MM.1S (cell line): ENCODE measurements at regions not wholly inside any gene's neighbourhood (a gene's known extent, or its start where the extent isn't known, plus 50 kb on each side); places are given as distances from the start of the nearest gene placed in this dataset.

Experiments used
- DNase-seq: peaks from one replicate; pipeline ENCODE4 v3.0.0-alpha.2; 2015
- H2AFZ ChIP-seq: fragments of 300-600 bp; sonication (generic); 2 replicates; pipeline ENCODE4 v1.6.0; 2016; ENCODE audit warnings: antibody characterized with exemption, low read length
- H3F3A ChIP-seq: fragments of 300-600 bp; sonication (generic); 2 replicates; pipeline ENCODE4 v1.6.1; 2016; ENCODE audit warnings: mild to moderate bottlenecking, antibody characterized with exemption, low read length, moderate library complexity, mixed read lengths; ENCODE audit not compliant: insufficient read depth
- H3K27ac ChIP-seq: fragments of 300-600 bp; sonication (generic); 2 replicates; pipeline ENCODE4 v1.5.1; 2016; ENCODE audit warnings: mild to moderate bottlenecking, low read length
- H3K27me3 ChIP-seq: fragments of 300-600 bp; sonication (generic); replicated peaks from 2 replicates; pipeline ENCODE4 v1.6.0; 2016; ENCODE audit warnings: low read length; ENCODE audit not compliant: insufficient read depth
- H3K36me3 ChIP-seq: fragments of 300-600 bp; sonication (generic); replicated peaks from 2 replicates; pipeline ENCODE4 v1.6.1; 2016; ENCODE audit warnings: mild to moderate bottlenecking, low read length, mixed read lengths; ENCODE audit not compliant: insufficient read depth
- H3K4me1 ChIP-seq: fragments of 300-600 bp; sonication (generic); 2 replicates; pipeline ENCODE4 v1.6.1; 2016; ENCODE audit warnings: low read length, mixed read lengths
- H3K4me2 ChIP-seq: fragments of 300-600 bp; sonication (generic); 2 replicates; pipeline ENCODE4 v1.6.0; 2016; ENCODE audit warnings: low read depth, low read length
- H3K4me3 ChIP-seq: fragments of 300-600 bp; sonication (generic); 2 replicates; pipeline ENCODE4 v1.5.1; 2016; ENCODE audit warnings: low read length, mixed read lengths
- H3K79me2 ChIP-seq: fragments of 300-600 bp; sonication (generic); 2 replicates; pipeline ENCODE4 v1.6.1; 2016; ENCODE audit warnings: mixed run types, low read length, mixed read lengths
- H3K9ac ChIP-seq: fragments of 300-600 bp; sonication (generic); 2 replicates; pipeline ENCODE4 v1.6.1; 2016; ENCODE audit warnings: low read length, mixed read lengths
- H3K9me2 ChIP-seq: fragments of 300-600 bp; sonication (generic); replicated peaks from 2 replicates; pipeline ENCODE4 v1.6.1; 2016; ENCODE audit warnings: mild to moderate bottlenecking, low read length, mixed read lengths; ENCODE audit not compliant: insufficient read depth
- H3K9me3 ChIP-seq: fragments of 300-600 bp; sonication (generic); replicated peaks from 2 replicates; pipeline ENCODE4 v1.6.1; 2016; ENCODE audit warnings: mild to moderate bottlenecking, low read length, mixed read lengths; ENCODE audit not compliant: insufficient read depth
- H4K20me1 ChIP-seq: fragments of 300-600 bp; sonication (generic); 2 replicates; pipeline ENCODE4 v1.6.1; 2016; ENCODE audit warnings: mild to moderate bottlenecking, low read length, moderate library complexity, mixed read lengths; ENCODE audit not compliant: insufficient read depth
- CTCF ChIP-seq: fragments of 300-600 bp; sonication (generic); IDR thresholded peaks from 2 replicates; pipeline ENCODE4 v1.5.1; 2016; ENCODE audit warnings: antibody characterized with exemption, low read length, mixed read lengths
- EZH2 ChIP-seq: fragments of 300-600 bp; sonication (generic); optimal IDR thresholded peaks from 2 replicates; pipeline ENCODE3; 2017; ENCODE audit warnings: low read depth, mild to moderate bottlenecking, antibody characterized with exemption, low read length, mixed read lengths
- EZH2phosphoT487 ChIP-seq: fragments of 300-600 bp; sonication (generic); IDR thresholded peaks from 2 replicates; pipeline ENCODE4 v1.6.1; 2018; ENCODE audit warnings: antibody characterized with exemption, low read length

- H2AFZ ChIP-seq = no peak overlapping the region
- no peaks in the 10 kb centered on the region for H3K79me2 ChIP-seq
- no peaks in the 10 kb centered on the region for H3K27me3 ChIP-seq
- no peaks in the 10 kb centered on the region for H3K9me2 ChIP-seq
- H3K27ac ChIP-seq = no peak overlapping the region
- H3K9ac ChIP-seq = no peak overlapping the region
- DNase-seq = peak; percentile 35
- H3K4me1 ChIP-seq = no peaks in the 10 kb centered on the region
- H3K36me3 ChIP-seq = no peaks in the 10 kb centered on the region
- H4K20me1 ChIP-seq = no peaks in the 10 kb centered on the region
- TF ChIP-seq CTCF = peak; percentile 56
- no peak for TF ChIP-seq EZH2phosphoT487
- no peak for TF ChIP-seq EZH2
- no peaks in the 10 kb centered on the region for H3F3A ChIP-seq
- no peak overlapping the region for H3K4me3 ChIP-seq
- no peak overlapping the region for H3K4me2 ChIP-seq
- no peaks in the 10 kb centered on the region for H3K9me3 ChIP-seq
Observed at GRCh38 chr4:31045724-31046318, 325.7 kb downstream of the PCDH7 start.

- no peaks in the 10 kb centered on the region for H3K9me3 ChIP-seq
- no peaks in the 10 kb centered on the region for H3F3A ChIP-seq
- DNase-seq = no peak
- H3K4me3 ChIP-seq = no peak overlapping the region
- no peak overlapping the region for H3K4me2 ChIP-seq
- H3K79me2 ChIP-seq = no peaks in the 10 kb centered on the region
- H3K4me1 ChIP-seq = no peaks in the 10 kb centered on the region
- no peak for TF ChIP-seq CTCF
- TF ChIP-seq EZH2phosphoT487 = no peak
- no peak for TF ChIP-seq EZH2
- no peak overlapping the region for H3K27ac ChIP-seq
- no peaks in the 10 kb centered on the region for H4K20me1 ChIP-seq
- no peak overlapping the region for H3K9ac ChIP-seq
- H2AFZ ChIP-seq = no peak overlapping the region
- no peaks in the 10 kb centered on the region for H3K36me3 ChIP-seq
- H3K9me2 ChIP-seq = no peaks in the 10 kb centered on the region
- H3K27me3 ChIP-seq = no peaks in the 10 kb centered on the region
Observed at GRCh38 chr4:31051151-31051550, 331.0 kb downstream of the PCDH7 start.

GRCh38 chr4:31051565-31051964 lies 331.4 kb downstream of the PCDH7 start:
- H3K9me3 ChIP-seq = no peaks in the 10 kb centered on the region
- H3K27ac ChIP-seq = no peak overlapping the region
- H3K4me1 ChIP-seq = no peaks in the 10 kb centered on the region
- TF ChIP-seq EZH2phosphoT487 = no peak
- no peak for TF ChIP-seq EZH2
- TF ChIP-seq CTCF = no peak
- no peaks in the 10 kb centered on the region for H3K27me3 ChIP-seq
- H4K20me1 ChIP-seq = no peaks in the 10 kb centered on the region
- H3K9me2 ChIP-seq = no peaks in the 10 kb centered on the region
- no peak overlapping the region for H3K4me3 ChIP-seq
- no peaks in the 10 kb centered on the region for H3F3A ChIP-seq
- no peaks in the 10 kb centered on the region for H3K36me3 ChIP-seq
- H3K9ac ChIP-seq = no peak overlapping the region
- H3K79me2 ChIP-seq = no peaks in the 10 kb centered on the region
- H3K4me2 ChIP-seq = no peak overlapping the region
- H2AFZ ChIP-seq = no peak overlapping the region
- no peak for DNase-seq
